ENCODE measurements at regions not wholly inside any gene's neighbourhood (a gene's known extent, or its start where the extent isn't known, plus 50 kb on each side); places are given as distances from the start of the nearest gene placed in this dataset.
"Not testable (repeated sequence)": the region's sequence is repeated elsewhere in the genome, so short reads cannot be mapped to it uniquely, and the experiment has no call there.

- H3K27me3 Mint-ChIP-seq (ENCODE audit: unreplicated experiment) = no peaks in the 10 kb centered on the region
- TF ChIP-seq CTCF (IDR thresholded peaks at IDR 0.05; ENCODE audit: partially characterized antibody, unreplicated experiment) = no peak
- no peak overlapping the region for H3K4me3 Mint-ChIP-seq (ENCODE audit: unreplicated experiment)
- no peaks in the 10 kb centered on the region for H3K36me3 Mint-ChIP-seq (ENCODE audit: unreplicated experiment)
- DNase-seq = no peak
- peaks cover 2% of the 10 kb centered on the region for H3K9me3 Mint-ChIP-seq (ENCODE audit: unreplicated experiment)
- no peaks in the 10 kb centered on the region for H3K4me1 Mint-ChIP-seq (ENCODE audit: low read depth, unreplicated experiment)
- H3K27ac Mint-ChIP-seq (ENCODE audit: unreplicated experiment) = no peak overlapping the region
Measured at GRCh38 chr17:71192848-71193247, 928.0 kb upstream of the SOX9 start.

- Mint-ChIP-seq H3K36me3 (ENCODE audit: unreplicated experiment) (no peaks in the 10 kb centered on the region), H3K4me3 (ENCODE audit: unreplicated experiment) (no peak overlapping the region), H3K9me3 (ENCODE audit: unreplicated experiment) (peaks cover 2% of the 10 kb centered on the region), H3K27ac (ENCODE audit: unreplicated experiment) (no peak overlapping the region), H3K27me3 (ENCODE audit: unreplicated experiment) (no peaks in the 10 kb centered on the region), H3K4me1 (ENCODE audit: low read depth, unreplicated experiment) (no peaks in the 10 kb centered on the region)
- no peak for TF ChIP-seq CTCF (IDR thresholded peaks at IDR 0.05; ENCODE audit: partially characterized antibody, unreplicated experiment)
- DNase-seq = no peak
Measured at GRCh38 chr17:71200597-71200996, 920.2 kb upstream of the SOX9 start.

GRCh38 chr17:71201639-71202038 is 919.2 kb upstream of the SOX9 start:
- Mint-ChIP-seq H3K9me3 (ENCODE audit: unreplicated experiment) (no peaks in the 10 kb centered on the region), H3K27ac (ENCODE audit: unreplicated experiment) (no peak overlapping the region), H3K4me3 (ENCODE audit: unreplicated experiment) (no peak overlapping the region), H3K36me3 (ENCODE audit: unreplicated experiment) (no peaks in the 10 kb centered on the region), H3K27me3 (ENCODE audit: unreplicated experiment) (no peaks in the 10 kb centered on the region), H3K4me1 (ENCODE audit: low read depth, unreplicated experiment) (no peaks in the 10 kb centered on the region)
- no peak for TF ChIP-seq CTCF (IDR thresholded peaks at IDR 0.05; ENCODE audit: partially characterized antibody, unreplicated experiment)
- no peak for DNase-seq

- Mint-ChIP-seq H3K4me1 (ENCODE audit: low read depth, unreplicated experiment) (no peaks in the 10 kb centered on the region), H3K27ac (ENCODE audit: unreplicated experiment) (no peak overlapping the region), H3K27me3 (ENCODE audit: unreplicated experiment) (no peaks in the 10 kb centered on the region), H3K36me3 (ENCODE audit: unreplicated experiment) (no peaks in the 10 kb centered on the region), H3K4me3 (ENCODE audit: unreplicated experiment) (no peak overlapping the region), H3K9me3 (ENCODE audit: unreplicated experiment) (no peaks in the 10 kb centered on the region)
- no peak for TF ChIP-seq CTCF (IDR thresholded peaks at IDR 0.05; ENCODE audit: partially characterized antibody, unreplicated experiment)
- DNase-seq = no peak
Measured at GRCh38 chr17:71202449-71202848, 918.4 kb upstream of the SOX9 start.

- no peak for DNase-seq
- Mint-ChIP-seq H3K36me3 (ENCODE audit: unreplicated experiment) (no peaks in the 10 kb centered on the region), H3K27me3 (ENCODE audit: unreplicated experiment) (no peaks in the 10 kb centered on the region), H3K4me3 (ENCODE audit: unreplicated experiment) (no peak overlapping the region), H3K27ac (ENCODE audit: unreplicated experiment) (no peak overlapping the region), H3K9me3 (ENCODE audit: unreplicated experiment) (no peaks in the 10 kb centered on the region), H3K4me1 (ENCODE audit: low read depth, unreplicated experiment) (no peaks in the 10 kb centered on the region)
- TF ChIP-seq CTCF (IDR thresholded peaks at IDR 0.05; ENCODE audit: partially characterized antibody, unreplicated experiment) = no peak
Measured at GRCh38 chr17:71203953-71204352, 916.9 kb upstream of the SOX9 start.

GRCh38 chr17:71205951-71206350 is 914.9 kb upstream of the SOX9 start:
- H3K27me3 Mint-ChIP-seq (ENCODE audit: unreplicated experiment); H3K27ac Mint-ChIP-seq (ENCODE audit: unreplicated experiment); H3K9me3 Mint-ChIP-seq (ENCODE audit: unreplicated experiment); DNase-seq; H3K4me3 Mint-ChIP-seq (ENCODE audit: unreplicated experiment); H3K36me3 Mint-ChIP-seq (ENCODE audit: unreplicated experiment); H3K4me1 Mint-ChIP-seq (ENCODE audit: low read depth, unreplicated experiment): not testable (repeated sequence)

Data from glutamatergic neuron (in vitro differentiated cells).